AG09319 (cell line): ENCODE measurements at regions not wholly inside any gene's neighbourhood (a gene's known extent, or its start where the extent isn't known, plus 50 kb on each side); places are given as distances from the start of the nearest gene placed in this dataset.

Experiments used
- DNase-seq: peaks from one replicate; pipeline ENCODE4 v3.0.0-alpha.2; 2010; ENCODE audit warnings: low read depth; ENCODE audit errors: extremely low read depth
- CTCF ChIP-seq: IDR thresholded peaks from 2 replicates; pipeline ENCODE4 v1.5.1; 2011; ENCODE audit warnings: low read depth, mild to moderate bottlenecking, inconsistent platforms, low read length, moderate library complexity

- TF ChIP-seq CTCF = no peak
- no peak for DNase-seq
These were observed 533.0 kb downstream of the KCNA4 start for GRCh38 chr11:29483831-29484230.

GRCh38 chr11:29482510-29482909 is 534.3 kb downstream of the KCNA4 start:
- no peak for TF ChIP-seq CTCF
- DNase-seq = no peak

GRCh38 chr11:29481738-29482137 is 535.1 kb downstream of the KCNA4 start:
- DNase-seq = no peak
- TF ChIP-seq CTCF = no peak

GRCh38 chr11:29480981-29481380 is 535.8 kb downstream of the KCNA4 start:
- DNase-seq = no peak
- TF ChIP-seq CTCF = no peak

- TF ChIP-seq CTCF = no peak
- no peak for DNase-seq
These were observed 558.6 kb downstream of the KCNA4 start for GRCh38 chr11:29458252-29458651.

GRCh38 chr11:29452146-29452545 is 564.7 kb downstream of the KCNA4 start:
- no peak for DNase-seq
- TF ChIP-seq CTCF = no peak

GRCh38 chr11:29449281-29450074 is 567.4 kb downstream of the KCNA4 start:
- DNase-seq = no peak
- TF ChIP-seq CTCF = no peak
